B cell (primary cell): ENCODE measurements at regions not wholly inside any gene's neighbourhood (a gene's known extent, or its start where the extent isn't known, plus 50 kb on each side); places are given as distances from the start of the nearest gene placed in this dataset.

Experiments used
- ATAC-seq: fragments of 200-7000 bp; cut with Tn5 transposase; one replicate; pipeline ENCODE4 v1.10.0; 2021; ENCODE audit warnings: low read depth, mild to moderate bottlenecking, moderate number of reproducible peaks, moderate library complexity
- CTCF ChIA-PET: fragments of 350-600 bp; sonication (Branson Sonifier 250); formaldehyde crosslinking; loops from one replicate; lab custom pipeline; 2021; ENCODE audit warnings: antibody characterized with exemption, inconsistent platforms; lab: Charles Lee
- POLR2A ChIA-PET: fragments of 350-600 bp; sonication (Branson Sonifier 250); formaldehyde crosslinking; loops from one replicate; lab custom pipeline; 2021; ENCODE audit warnings: antibody characterized with exemption; lab: Charles Lee
- DNase-seq: peaks from one replicate; pipeline ENCODE4 v3.0.0; 2013
- H2AFZ ChIP-seq: 2 replicates; pipeline ENCODE4 v1.6.1; 2012; ENCODE audit warnings: mild to moderate bottlenecking, low read depth, low read length; ENCODE audit not compliant: insufficient read depth, poor library complexity, severe bottlenecking
- H3K27ac ChIP-seq, 2 donors: 1 replicate in 1 of 2; 2 replicates in 1 of 2; pipeline ENCODE4 v1.5.1; 2012 to 2013; ENCODE audit warnings: low read length in 2 of 2, mild to moderate bottlenecking in 2 of 2, moderate library complexity in 1 of 2
- H3K27me3 ChIP-seq, 4 experiments: fragments of 200-600 bp in 1 of 4; sonication (generic) in 1 of 4; replicated peaks in 1 of 4; 1 replicate in 2 of 4; 2 replicates in 2 of 4; pipeline versions ENCODE4 v1.6.1 to v1.7.0; 2013 to 2016; ENCODE audit warnings: low read length in 3 of 4, mild to moderate bottlenecking in 2 of 4, mixed read lengths in 1 of 4, moderate library complexity in 1 of 4; ENCODE audit not compliant: insufficient read depth in 4 of 4, control insufficient read depth in 3 of 4; ENCODE audit errors: control extremely low read depth in 1 of 4
- H3K36me3 ChIP-seq, 2 experiments: replicated peaks in 1 of 2; 1 replicate in 1 of 2; 2 replicates in 1 of 2; pipeline versions ENCODE4 v1.6.1 to v1.7.1; 2013; ENCODE audit warnings: low read length in 1 of 2; ENCODE audit not compliant: insufficient read depth in 2 of 2, control insufficient read depth in 1 of 2; ENCODE audit errors: control extremely low read depth in 1 of 2, extremely low read depth in 1 of 2
- H3K4me1 ChIP-seq, 2 donors: fragments of 200-600 bp in 1 of 2; sonication (generic) in 1 of 2; 1 replicate in 1 of 2; 2 replicates in 1 of 2; pipeline versions ENCODE4 v1.5.1 to v1.6.1; 2013 to 2017; ENCODE audit warnings: low read length in 2 of 2; ENCODE audit not compliant: control insufficient read depth in 2 of 2, insufficient read depth in 2 of 2
- H3K4me2 ChIP-seq: replicated peaks from 2 replicates; pipeline ENCODE3; 2012; ENCODE audit warnings: mild to moderate bottlenecking, low read depth, low read length; ENCODE audit not compliant: poor library complexity, severe bottlenecking
- H3K4me3 ChIP-seq, 5 experiments: fragments of 200-600 bp in 1 of 5; sonication (generic) in 1 of 5; 1 replicate in 3 of 5; 2 replicates in 2 of 5; pipeline versions ENCODE4 v1.5.1 to v1.7.0; 2011 to 2016; ENCODE audit warnings: low read length in 4 of 5, mild to moderate bottlenecking in 4 of 5, low read depth in 2 of 5, control low read depth in 1 of 5, moderate library complexity in 1 of 5; ENCODE audit not compliant: insufficient read depth in 1 of 5; ENCODE audit errors: control extremely low read depth in 1 of 5, extremely low read depth in 1 of 5
- H3K79me2 ChIP-seq: fragments of 200-600 bp; sonication (generic); one replicate; pipeline ENCODE4 v1.6.0; 2016; ENCODE audit warnings: low read length; ENCODE audit not compliant: control insufficient read depth, insufficient read depth
- H3K9ac ChIP-seq: fragments of 200-600 bp; sonication (generic); 2 replicates; pipeline ENCODE4 v1.6.1; 2017; ENCODE audit warnings: mild to moderate bottlenecking, low read length, moderate library complexity
- H3K9me3 ChIP-seq, 3 donors: one replicate each; pipeline versions ENCODE4 v1.6.1 to v1.7.1; 2013; ENCODE audit warnings: low read length in 2 of 3; ENCODE audit not compliant: control insufficient read depth in 2 of 3, insufficient read depth in 1 of 3; ENCODE audit errors: control extremely low read depth in 1 of 3
- H4K20me1 ChIP-seq: 2 replicates; pipeline ENCODE4 v1.6.0; 2012; ENCODE audit warnings: mild to moderate bottlenecking, low read length; ENCODE audit not compliant: insufficient read depth, control insufficient read depth, poor library complexity, severe bottlenecking
- H3K27ac Mint-ChIP-seq: one replicate; pipeline ENCODE4 v1.8.0; 2021; ENCODE audit warnings: mixed read lengths
- H3K27me3 Mint-ChIP-seq: one replicate; pipeline ENCODE4 v1.8.0; 2021; ENCODE audit warnings: mixed read lengths
- H3K4me1 Mint-ChIP-seq: one replicate; pipeline ENCODE4 v1.8.0; 2021; ENCODE audit warnings: mixed read lengths
- H3K4me3 Mint-ChIP-seq: one replicate; pipeline ENCODE4 v1.8.0; 2021; ENCODE audit warnings: mixed read lengths
- H3K9me3 Mint-ChIP-seq: one replicate; pipeline ENCODE4 v1.8.0; 2022; ENCODE audit warnings: mixed read lengths; ENCODE audit not compliant: insufficient read depth
- EZH2 ChIP-seq: IDR thresholded peaks from 2 replicates; pipeline ENCODE4 v1.6.1; 2012; ENCODE audit warnings: borderline replicate concordance, low read depth, mild to moderate bottlenecking, moderate library complexity, low read length; ENCODE audit not compliant: insufficient read depth, poor library complexity, severe bottlenecking
- WGBS: methylation state at CpG from one replicate; pipeline ENCODE4 v1.1.5; 2013; ENCODE audit warnings: missing lambda C conversion rate; ENCODE audit not compliant: insufficient coverage; 5-methylcytosine and 5-hydroxymethylcytosine counted together
- intact Hi-C: fragments of 100-400 bp; cut with micrococcal nuclease; formaldehyde crosslinking; loops from one replicate; pipeline ENCODE4 v1.10.0; 2022
- TF ChIP-seq, protein P1 (sequence below): fragments of 200-600 bp; IDR thresholded peaks from one replicate; pipeline ENCODE4 v1.8.0; 2022; ENCODE audit warnings: antibody characterized with exemption, mild to moderate bottlenecking

DNA sequence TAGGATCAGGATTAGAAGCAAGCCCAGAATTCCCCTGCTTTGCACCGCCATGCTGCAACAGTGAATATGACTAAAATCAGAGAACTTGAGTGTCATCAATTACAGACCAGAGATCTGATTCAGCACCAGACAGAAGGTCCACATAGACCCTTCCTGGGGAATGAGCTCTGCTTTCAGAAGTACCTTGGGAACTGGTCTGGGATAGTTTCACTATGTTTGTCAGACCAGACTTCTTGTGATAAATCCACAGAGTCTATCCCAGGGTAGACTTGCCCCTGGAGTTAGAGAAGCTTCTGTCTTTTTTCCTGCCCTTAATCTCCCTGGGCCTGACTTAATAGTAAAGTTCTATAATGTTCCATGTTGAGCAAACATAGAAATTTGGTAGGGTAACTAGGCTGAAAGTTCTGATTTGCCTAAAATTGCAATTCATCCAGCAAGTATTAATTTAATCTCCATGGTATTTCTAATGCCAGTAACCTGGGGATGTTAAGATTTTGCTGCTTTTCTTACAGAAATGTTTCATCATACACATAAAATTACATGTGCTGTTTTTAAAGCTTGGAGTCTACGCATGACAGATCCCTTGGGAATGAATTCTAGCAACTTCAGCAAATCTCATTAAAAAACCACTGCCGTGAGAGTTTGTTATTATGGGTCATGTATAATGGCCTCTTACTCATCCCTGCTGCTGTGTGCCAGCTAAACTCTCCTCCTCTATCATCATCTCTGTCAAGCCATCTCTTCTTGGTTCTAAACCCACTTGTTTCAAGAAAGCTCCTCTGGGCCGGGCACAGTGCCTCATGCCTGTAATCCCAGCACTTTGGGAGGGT, 61.3 kb upstream of the METAP2 start:
- Histone ChIP-seq H3K4me2 (no peak overlapping the region), H3K9me3 (no peaks in the 10 kb centered on the region), H3K36me3 (no peaks in the 10 kb centered on the region), H3K4me1 (no peaks in the 10 kb centered on the region), H2AFZ (no peak overlapping the region), H4K20me1 (no peaks in the 10 kb centered on the region), H3K4me3 (no peak overlapping the region), H3K27me3 (no peaks in the 10 kb centered on the region), H3K79me2 (no peaks in the 10 kb centered on the region), H3K9ac (no peak overlapping the region), H3K27ac (no peak overlapping the region)
- peaks cover 5% of the 10 kb centered on the region for H3K4me1 Mint-ChIP-seq
- 92% methylated on average over 1 of the region's 4 CpGs for WGBS
- no peaks in the 10 kb centered on the region for H3K9me3 Mint-ChIP-seq
- TF ChIP-seq EZH2, result no peak
- TF ChIP-seq, protein P1, sequence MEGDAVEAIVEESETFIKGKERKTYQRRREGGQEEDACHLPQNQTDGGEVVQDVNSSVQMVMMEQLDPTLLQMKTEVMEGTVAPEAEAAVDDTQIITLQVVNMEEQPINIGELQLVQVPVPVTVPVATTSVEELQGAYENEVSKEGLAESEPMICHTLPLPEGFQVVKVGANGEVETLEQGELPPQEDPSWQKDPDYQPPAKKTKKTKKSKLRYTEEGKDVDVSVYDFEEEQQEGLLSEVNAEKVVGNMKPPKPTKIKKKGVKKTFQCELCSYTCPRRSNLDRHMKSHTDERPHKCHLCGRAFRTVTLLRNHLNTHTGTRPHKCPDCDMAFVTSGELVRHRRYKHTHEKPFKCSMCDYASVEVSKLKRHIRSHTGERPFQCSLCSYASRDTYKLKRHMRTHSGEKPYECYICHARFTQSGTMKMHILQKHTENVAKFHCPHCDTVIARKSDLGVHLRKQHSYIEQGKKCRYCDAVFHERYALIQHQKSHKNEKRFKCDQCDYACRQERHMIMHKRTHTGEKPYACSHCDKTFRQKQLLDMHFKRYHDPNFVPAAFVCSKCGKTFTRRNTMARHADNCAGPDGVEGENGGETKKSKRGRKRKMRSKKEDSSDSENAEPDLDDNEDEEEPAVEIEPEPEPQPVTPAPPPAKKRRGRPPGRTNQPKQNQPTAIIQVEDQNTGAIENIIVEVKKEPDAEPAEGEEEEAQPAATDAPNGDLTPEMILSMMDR, result no peak
- peaks cover 10% of the 10 kb centered on the region for H3K27me3 Mint-ChIP-seq
- no peak for DNase-seq
- no peak overlapping the region for H3K27ac Mint-ChIP-seq
- intact Hi-C loops, result no loop called here
- no peak for ATAC-seq
- CTCF ChIA-PET, result no interaction called here
- POLR2A ChIA-PET, result no interaction called here
- no peak overlapping the region for H3K4me3 Mint-ChIP-seq

DNA sequence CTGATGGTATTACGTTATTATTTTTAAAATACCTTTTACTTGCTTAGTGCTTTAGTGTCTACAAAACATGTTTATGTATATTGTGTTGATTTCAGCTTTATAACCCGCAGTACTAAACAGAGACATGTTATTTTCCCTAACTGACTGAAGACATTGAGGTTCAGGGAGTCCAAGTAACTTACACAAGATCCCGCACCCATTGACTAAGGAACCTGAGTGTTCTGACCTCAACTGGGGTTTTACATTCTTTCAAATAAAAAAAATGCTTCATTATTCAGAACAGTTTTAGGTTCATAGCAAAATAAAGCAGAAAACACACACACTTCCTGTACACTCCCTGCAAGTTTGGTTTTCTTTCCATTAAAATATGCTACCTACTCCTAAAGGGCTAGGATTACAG, 60.4 kb upstream of the METAP2 start:
- Histone ChIP-seq H4K20me1 (no peaks in the 10 kb centered on the region), H3K36me3 (no peaks in the 10 kb centered on the region), H3K4me3 (no peak overlapping the region), H3K9ac (no peak overlapping the region), H3K4me2 (no peak overlapping the region), H3K27ac (no peak overlapping the region), H3K27me3 (no peaks in the 10 kb centered on the region), H3K79me2 (no peaks in the 10 kb centered on the region), H3K9me3 (no peaks in the 10 kb centered on the region), H2AFZ (no peak overlapping the region), H3K4me1 (no peaks in the 10 kb centered on the region)
- CTCF ChIA-PET, result no interaction called here
- Mint-ChIP-seq H3K9me3 (no peaks in the 10 kb centered on the region), H3K27ac (no peak overlapping the region), H3K4me1 (peaks cover 5% of the 10 kb centered on the region), H3K4me3 (no peak overlapping the region), H3K27me3 (peaks cover 6% of the 10 kb centered on the region)
- POLR2A ChIA-PET, result no interaction called here
- DNase-seq, result no peak
- 100% methylated on average over 1 of the region's 3 CpGs for WGBS
- TF ChIP-seq EZH2, result no peak
- TF ChIP-seq, protein P1, result no peak
- no peak for ATAC-seq
- intact Hi-C loops, result no loop called here
